ENCODE measurements at regions not wholly inside any gene's neighbourhood (a gene's known extent, or its start where the extent isn't known, plus 50 kb on each side); places are given as distances from the start of the nearest gene placed in this dataset.

DNA sequence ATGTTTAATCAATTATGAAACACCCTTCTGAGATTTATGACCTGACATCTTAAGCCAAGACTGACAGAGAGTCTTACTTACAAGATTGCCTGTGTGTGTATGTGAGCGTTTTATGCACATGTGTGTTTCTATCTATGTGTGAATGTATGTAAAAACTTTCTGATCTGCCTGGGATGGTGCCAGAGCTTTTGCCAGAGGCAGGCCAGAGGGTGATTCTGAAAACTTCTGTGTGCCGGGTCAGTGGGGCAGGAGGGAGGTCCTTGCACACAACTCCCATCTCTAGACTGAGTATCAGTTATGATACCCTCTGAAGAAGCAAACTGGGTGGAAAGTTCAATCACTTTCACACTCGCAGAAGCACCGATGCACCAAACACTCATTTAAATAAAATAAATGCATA is 335.0 kb upstream of the NT5C1B start:
- TF ChIP-seq ZNF248 (tag by site-specific recombination; IDR thresholded peaks at IDR 0.05) (no peak), OSR2 (tag by site-specific recombination; IDR thresholded peaks at IDR 0.05) (no peak), ZNF571 (tag by site-specific recombination; IDR thresholded peaks at IDR 0.05) (no peak), ZNF518A (tag by site-specific recombination; conservative IDR thresholded peaks at IDR 0.05; ENCODE audit: low read depth) (no peak), ZNF837 (tag by site-specific recombination; IDR thresholded peaks at IDR 0.05) (no peak), ZNF555 (tag by site-specific recombination; conservative IDR thresholded peaks at IDR 0.05) (no peak), SALL2 (tag by site-specific recombination; IDR thresholded peaks at IDR 0.05; ENCODE audit: borderline replicate concordance) (no peak), KLF9 (tag by site-specific recombination; IDR thresholded peaks at IDR 0.05; ENCODE audit: low read depth) (no peak), PRDM1 (tag by site-specific recombination; IDR thresholded peaks at IDR 0.05) (no peak), ZFP41 (tag by site-specific recombination; IDR thresholded peaks at IDR 0.05; ENCODE audit: borderline replicate concordance) (no peak)
- TF ChIP-seq, protein P1, sequence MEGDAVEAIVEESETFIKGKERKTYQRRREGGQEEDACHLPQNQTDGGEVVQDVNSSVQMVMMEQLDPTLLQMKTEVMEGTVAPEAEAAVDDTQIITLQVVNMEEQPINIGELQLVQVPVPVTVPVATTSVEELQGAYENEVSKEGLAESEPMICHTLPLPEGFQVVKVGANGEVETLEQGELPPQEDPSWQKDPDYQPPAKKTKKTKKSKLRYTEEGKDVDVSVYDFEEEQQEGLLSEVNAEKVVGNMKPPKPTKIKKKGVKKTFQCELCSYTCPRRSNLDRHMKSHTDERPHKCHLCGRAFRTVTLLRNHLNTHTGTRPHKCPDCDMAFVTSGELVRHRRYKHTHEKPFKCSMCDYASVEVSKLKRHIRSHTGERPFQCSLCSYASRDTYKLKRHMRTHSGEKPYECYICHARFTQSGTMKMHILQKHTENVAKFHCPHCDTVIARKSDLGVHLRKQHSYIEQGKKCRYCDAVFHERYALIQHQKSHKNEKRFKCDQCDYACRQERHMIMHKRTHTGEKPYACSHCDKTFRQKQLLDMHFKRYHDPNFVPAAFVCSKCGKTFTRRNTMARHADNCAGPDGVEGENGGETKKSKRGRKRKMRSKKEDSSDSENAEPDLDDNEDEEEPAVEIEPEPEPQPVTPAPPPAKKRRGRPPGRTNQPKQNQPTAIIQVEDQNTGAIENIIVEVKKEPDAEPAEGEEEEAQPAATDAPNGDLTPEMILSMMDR (tag by site-specific recombination; IDR thresholded peaks at IDR 0.05) = no peak
- TF ChIP-seq, protein P2, sequence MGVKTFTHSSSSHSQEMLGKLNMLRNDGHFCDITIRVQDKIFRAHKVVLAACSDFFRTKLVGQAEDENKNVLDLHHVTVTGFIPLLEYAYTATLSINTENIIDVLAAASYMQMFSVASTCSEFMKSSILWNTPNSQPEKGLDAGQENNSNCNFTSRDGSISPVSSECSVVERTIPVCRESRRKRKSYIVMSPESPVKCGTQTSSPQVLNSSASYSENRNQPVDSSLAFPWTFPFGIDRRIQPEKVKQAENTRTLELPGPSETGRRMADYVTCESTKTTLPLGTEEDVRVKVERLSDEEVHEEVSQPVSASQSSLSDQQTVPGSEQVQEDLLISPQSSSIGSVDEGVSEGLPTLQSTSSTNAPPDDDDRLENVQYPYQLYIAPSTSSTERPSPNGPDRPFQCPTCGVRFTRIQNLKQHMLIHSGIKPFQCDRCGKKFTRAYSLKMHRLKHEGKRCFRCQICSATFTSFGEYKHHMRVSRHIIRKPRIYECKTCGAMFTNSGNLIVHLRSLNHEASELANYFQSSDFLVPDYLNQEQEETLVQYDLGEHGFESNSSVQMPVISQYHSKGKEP (tag by site-specific recombination; IDR thresholded peaks at IDR 0.05) = no peak

Data from HEK293 (cell line).